PC-3 (cell line): ENCODE measurements at regions not wholly inside any gene's neighbourhood (a gene's known extent, or its start where the extent isn't known, plus 50 kb on each side); places are given as distances from the start of the nearest gene placed in this dataset.

Experiments used
- ATAC-seq: fragments of 200-7000 bp; cut with Tn5 transposase; 2 replicates; pipeline ENCODE4 v1.9.1; 2020; ENCODE audit warnings: mild to moderate bottlenecking, moderate library complexity
- BruUV-seq: library from RNA; stranded (reverse); fragments of 400-500 nt; replicated peaks from 2 replicates; lab custom pipeline; 2021; lab: Mats Ljungman, UMichigan
- CTCF ChIA-PET: fragments of 300-600 bp; sonication (Branson Sonifier 250); formaldehyde crosslinking; loops from one replicate; lab custom pipeline; 2022; ENCODE audit warnings: antibody characterized with exemption; lab: Charles Lee
- POLR2A ChIA-PET: fragments of 300-600 bp; sonication (Branson Sonifier 250); formaldehyde crosslinking; loops from one replicate; lab custom pipeline; 2022; ENCODE audit warnings: antibody characterized with exemption; ENCODE audit not compliant: unreplicated experiment; lab: Charles Lee
- DNase-seq: peaks from one replicate; pipeline ENCODE4 v3.0.0-alpha.2; 2015
- H2AFZ ChIP-seq: fragments of 300-600 bp; sonication (generic); 2 replicates; pipeline ENCODE4 v1.6.0; 2016; ENCODE audit warnings: antibody characterized with exemption, low read length
- H3F3A ChIP-seq: fragments of 300-600 bp; sonication (generic); one replicate; pipeline ENCODE4 v1.6.0; 2017; ENCODE audit warnings: antibody characterized with exemption, low read length, control low read depth, mild to moderate bottlenecking; ENCODE audit not compliant: unreplicated experiment
- H3K27ac ChIP-seq: fragments of 300-600 bp; sonication (generic); 2 replicates; pipeline ENCODE4 v1.5.1; 2016; ENCODE audit warnings: mild to moderate bottlenecking, low read length
- H3K27me3 ChIP-seq: fragments of 300-600 bp; sonication (generic); 2 replicates; pipeline ENCODE4 v1.6.1; 2016; ENCODE audit warnings: low read length, mixed read lengths
- H3K36me3 ChIP-seq: fragments of 300-600 bp; sonication (generic); 2 replicates; pipeline ENCODE4 v1.6.1; 2016; ENCODE audit warnings: low read depth, mixed run types, low read length, mixed read lengths
- H3K4me1 ChIP-seq: fragments of 300-600 bp; sonication (generic); 2 replicates; pipeline ENCODE4 v1.5.1; 2016; ENCODE audit warnings: low read length; ENCODE audit not compliant: insufficient read depth
- H3K4me2 ChIP-seq: fragments of 300-600 bp; sonication (generic); 2 replicates; pipeline ENCODE4 v1.6.0; 2016; ENCODE audit warnings: low read length
- H3K4me3 ChIP-seq: fragments of 300-600 bp; sonication (generic); 2 replicates; pipeline ENCODE4 v1.5.1; 2016; ENCODE audit warnings: mild to moderate bottlenecking, low read length, mixed read lengths
- H3K79me2 ChIP-seq: fragments of 300-600 bp; sonication (generic); 2 replicates; pipeline ENCODE4 v1.6.1; 2017; ENCODE audit warnings: low read length, mixed read lengths
- H3K9ac ChIP-seq: fragments of 300-600 bp; sonication (generic); 2 replicates; pipeline ENCODE4 v1.6.0; 2016; ENCODE audit warnings: mild to moderate bottlenecking, low read length
- H3K9me2 ChIP-seq: fragments of 300-600 bp; sonication (generic); replicated peaks from 2 replicates; pipeline ENCODE4 v1.6.1; 2016; ENCODE audit warnings: mixed run types, low read length, mixed read lengths
- H3K9me3 ChIP-seq: fragments of 300-600 bp; sonication (generic); 2 replicates; pipeline ENCODE4 v1.6.1; 2016; ENCODE audit warnings: low read length, mixed read lengths
- H4K20me1 ChIP-seq: fragments of 300-600 bp; sonication (generic); 2 replicates; pipeline ENCODE4 v1.6.1; 2016; ENCODE audit warnings: low read length, mixed read lengths
- EZH2 ChIP-seq: fragments of 300-600 bp; sonication (generic); IDR thresholded peaks from one replicate; pipeline ENCODE4 v1.6.1; 2017; ENCODE audit warnings: antibody characterized with exemption, mild to moderate bottlenecking, low read length; ENCODE audit not compliant: unreplicated experiment
- EZH2phosphoT487 ChIP-seq: fragments of 300-600 bp; sonication (generic); IDR thresholded peaks from 2 replicates; pipeline ENCODE4 v1.6.1; 2018; ENCODE audit warnings: mild to moderate bottlenecking, antibody characterized with exemption, low read length, borderline replicate concordance
- intact Hi-C: fragments of 100-400 bp; cut with micrococcal nuclease; formaldehyde crosslinking; loops from 2 replicates; pipeline ENCODE4 v1.9.0; 2023
- TF ChIP-seq, protein P1 (sequence below): fragments of 300-600 bp; sonication (generic); conservative IDR thresholded peaks from 2 replicates; pipeline ENCODE4 v1.5.1; 2017; ENCODE audit warnings: antibody characterized with exemption, low read depth, mild to moderate bottlenecking, low read length

DNA sequence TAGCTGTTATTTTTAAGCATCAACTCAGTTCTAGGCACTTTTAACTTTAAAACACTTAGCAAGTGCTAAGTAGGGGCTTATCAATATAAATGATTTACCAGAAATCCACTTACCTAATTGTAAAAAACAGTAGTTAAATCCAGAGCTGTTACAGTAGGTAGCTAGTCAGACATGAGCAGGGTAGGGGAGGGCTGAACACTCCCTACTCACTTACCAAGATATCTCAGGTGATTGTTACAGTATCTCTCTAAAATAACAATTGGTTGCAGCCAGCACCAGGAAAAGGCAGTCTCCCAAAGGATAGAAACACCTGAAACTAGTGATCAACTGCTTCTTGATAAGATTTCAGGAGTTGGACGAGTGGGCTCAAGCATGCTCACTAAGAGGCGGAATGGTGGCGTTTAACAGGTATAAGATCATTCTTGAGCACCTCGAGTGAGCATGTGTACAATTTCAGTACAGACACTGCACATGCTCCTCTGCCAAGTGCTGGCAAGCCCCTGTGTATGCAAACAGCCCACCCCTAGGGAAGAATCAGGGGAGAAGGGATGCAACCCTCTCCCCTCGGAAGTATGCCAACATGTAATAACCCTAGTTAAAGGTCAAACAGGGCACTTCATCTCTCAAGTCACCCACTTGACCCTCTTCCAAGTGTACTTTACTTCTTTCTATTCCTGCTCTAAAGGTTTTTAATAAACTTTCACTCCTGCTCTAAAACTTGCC is 1113.6 kb upstream of the SEL1L start:
- H3K4me3 ChIP-seq, result no peak overlapping the region

DNA sequence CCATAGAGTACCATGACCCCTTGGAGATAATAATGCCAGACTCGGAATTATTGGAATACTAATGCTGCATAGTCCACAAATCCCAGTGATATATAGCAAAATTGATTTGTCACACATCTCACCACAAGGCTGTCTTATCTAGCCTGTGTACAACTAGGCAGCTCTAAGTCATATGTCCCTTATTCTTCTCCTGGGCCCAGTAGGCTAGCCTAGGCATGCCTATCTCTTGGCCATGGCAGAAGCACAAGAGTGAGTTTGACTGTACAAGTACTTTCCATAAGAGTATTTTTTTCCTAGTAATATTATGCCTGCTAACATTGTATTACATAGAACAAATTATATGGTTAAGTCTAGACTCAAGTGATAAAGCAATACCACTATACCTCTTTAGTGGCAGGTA is 1122.1 kb upstream of the SEL1L start:
- no peak for DNase-seq
- ATAC-seq, result no peak
- Histone ChIP-seq H3K27me3 (no peaks in the 10 kb centered on the region), H3K4me1 (no peaks in the 10 kb centered on the region), H3K36me3 (no peaks in the 10 kb centered on the region), H3K9me3 (0 out of 2 replicates have a peak, but pooled peaks cover 5% of the 10 kb centered on the region), H3K27ac (no peak overlapping the region), H3F3A (no peaks in the 10 kb centered on the region), H2AFZ (no peak overlapping the region), H3K4me3 (no peak overlapping the region), H3K4me2 (no peak overlapping the region), H4K20me1 (no peaks in the 10 kb centered on the region), H3K9me2 (no peaks in the 10 kb centered on the region), H3K79me2 (no peaks in the 10 kb centered on the region), H3K9ac (no peak overlapping the region)
- BruUV-seq, result no TSS peak
- TF ChIP-seq, protein P1, sequence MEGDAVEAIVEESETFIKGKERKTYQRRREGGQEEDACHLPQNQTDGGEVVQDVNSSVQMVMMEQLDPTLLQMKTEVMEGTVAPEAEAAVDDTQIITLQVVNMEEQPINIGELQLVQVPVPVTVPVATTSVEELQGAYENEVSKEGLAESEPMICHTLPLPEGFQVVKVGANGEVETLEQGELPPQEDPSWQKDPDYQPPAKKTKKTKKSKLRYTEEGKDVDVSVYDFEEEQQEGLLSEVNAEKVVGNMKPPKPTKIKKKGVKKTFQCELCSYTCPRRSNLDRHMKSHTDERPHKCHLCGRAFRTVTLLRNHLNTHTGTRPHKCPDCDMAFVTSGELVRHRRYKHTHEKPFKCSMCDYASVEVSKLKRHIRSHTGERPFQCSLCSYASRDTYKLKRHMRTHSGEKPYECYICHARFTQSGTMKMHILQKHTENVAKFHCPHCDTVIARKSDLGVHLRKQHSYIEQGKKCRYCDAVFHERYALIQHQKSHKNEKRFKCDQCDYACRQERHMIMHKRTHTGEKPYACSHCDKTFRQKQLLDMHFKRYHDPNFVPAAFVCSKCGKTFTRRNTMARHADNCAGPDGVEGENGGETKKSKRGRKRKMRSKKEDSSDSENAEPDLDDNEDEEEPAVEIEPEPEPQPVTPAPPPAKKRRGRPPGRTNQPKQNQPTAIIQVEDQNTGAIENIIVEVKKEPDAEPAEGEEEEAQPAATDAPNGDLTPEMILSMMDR, result no peak
- TF ChIP-seq EZH2 (no peak), EZH2phosphoT487 (no peak)
- intact Hi-C loops, result no loop called here
- POLR2A ChIA-PET, result no interaction called here
- CTCF ChIA-PET, result no interaction called here

More for the DNA sequence above, 1113.6 kb upstream of the SEL1L start:
- ATAC-seq (no peak), DNase-seq (no peak)
- intact Hi-C loops, result no loop called here
- no peaks in the 10 kb centered on the region for H3K4me1 ChIP-seq
- POLR2A ChIA-PET, result no interaction called here
- H3F3A ChIP-seq, result no peaks in the 10 kb centered on the region
- no peak overlapping the region for H3K4me2 ChIP-seq
- no peaks in the 10 kb centered on the region for H3K79me2 ChIP-seq
- CTCF ChIA-PET, result no interaction called here
- H3K27me3 ChIP-seq, result no peaks in the 10 kb centered on the region
- H2AFZ ChIP-seq, result no peak overlapping the region
- BruUV-seq, result no TSS peak
- H3K36me3 ChIP-seq, result no peaks in the 10 kb centered on the region
- TF ChIP-seq, protein P1, result no peak
- TF ChIP-seq EZH2, result no peak
- no peak for TF ChIP-seq EZH2phosphoT487
- no peak overlapping the region for H3K27ac ChIP-seq
- peaks cover 15% of the 10 kb centered on the region; the same call in 1 of the 2 replicates for H3K9me3 ChIP-seq
- no peaks in the 10 kb centered on the region for H4K20me1 ChIP-seq
- no peaks in the 10 kb centered on the region for H3K9me2 ChIP-seq
- no peak overlapping the region for H3K9ac ChIP-seq

DNA sequence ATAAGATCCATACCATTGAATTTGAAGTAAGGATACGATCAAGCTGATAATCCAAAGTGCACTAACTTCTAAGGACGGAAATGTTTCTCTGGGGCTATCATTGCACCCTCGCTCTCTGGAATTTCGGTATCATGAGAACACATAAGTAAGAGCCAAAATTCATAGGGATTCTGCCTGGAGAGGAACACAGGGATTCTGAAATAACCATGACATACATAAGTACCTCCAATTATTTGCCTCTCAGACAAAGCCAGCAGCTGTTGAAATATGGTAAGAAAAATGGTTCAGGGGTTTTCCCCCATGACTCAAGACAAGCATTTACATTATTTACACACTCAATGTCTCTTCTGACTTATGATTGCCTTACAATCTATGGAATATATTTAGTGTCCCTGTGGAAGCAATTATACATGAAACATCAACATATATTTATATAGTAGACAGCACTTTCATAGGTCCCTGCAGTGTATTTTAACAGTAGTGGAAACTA is 1123.6 kb upstream of the SEL1L start:
- no peak overlapping the region for H2AFZ ChIP-seq
- POLR2A ChIA-PET, result no interaction called here
- H3K9me2 ChIP-seq, result no peaks in the 10 kb centered on the region
- H3K9me3 ChIP-seq, result peaks cover 3% of the 10 kb centered on the region; the same call in 1 of the 2 replicates
- H3F3A ChIP-seq, result no peaks in the 10 kb centered on the region
- no peak for ATAC-seq
- H3K9ac ChIP-seq, result no peak overlapping the region
- intact Hi-C loops, result no loop called here
- H3K4me1 ChIP-seq, result no peaks in the 10 kb centered on the region
- TF ChIP-seq EZH2phosphoT487 (no peak), EZH2 (no peak)
- TF ChIP-seq, protein P1, result no peak
- BruUV-seq, result no TSS peak
- no peak overlapping the region for H3K4me3 ChIP-seq
- no peak overlapping the region for H3K4me2 ChIP-seq
- no peaks in the 10 kb centered on the region for H3K27me3 ChIP-seq
- CTCF ChIA-PET, result no interaction called here
- H3K27ac ChIP-seq, result no peak overlapping the region
- no peaks in the 10 kb centered on the region for H4K20me1 ChIP-seq
- DNase-seq, result no peak
- H3K79me2 ChIP-seq, result no peaks in the 10 kb centered on the region
- H3K36me3 ChIP-seq, result no peaks in the 10 kb centered on the region
